Endothelial cell of umbilical vein (primary cell): ENCODE measurements at regions not wholly inside any gene's neighbourhood (a gene's known extent, or its start where the extent isn't known, plus 50 kb on each side); places are given as distances from the start of the nearest gene placed in this dataset.

ENCODE experiments used
- BruUV-seq: library from RNA; stranded (reverse); fragments of 400-500 nt; replicated peaks from 2 replicates; lab custom pipeline; 2021; lab: Mats Ljungman, UMichigan
- CTCF ChIA-PET: fragments of 300-600, 350-600 bp; sonication (Branson Sonifier 250); formaldehyde crosslinking; loops from one replicate; lab custom pipeline; 2021; ENCODE audit warnings: antibody characterized with exemption, inconsistent platforms; lab: Charles Lee
- POLR2A ChIA-PET: fragments of 300-600, 350-600 bp; sonication (Branson Sonifier 250); formaldehyde crosslinking; loops from one replicate; lab custom pipeline; 2021; ENCODE audit warnings: antibody characterized with exemption, inconsistent platforms; lab: Charles Lee
- DNase-seq: peaks from one replicate; pipeline ENCODE4 v3.0.0-alpha.2; 2011; ENCODE audit warnings: low read depth, low spot score
- FAIRE-seq: peaks from 2 replicates; lab custom pipeline; 2011; peaks lifted over from hg19 to GRCh38; lab: Jason Lieb, UNC
- H2AFZ ChIP-seq: 2 replicates; pipeline ENCODE4 v1.6.0; 2012; ENCODE audit warnings: low read depth, low read length, control low read depth, inconsistent platforms
- H3K27ac ChIP-seq: 2 replicates; pipeline ENCODE4 v1.5.1; 2011; ENCODE audit warnings: low read depth, mild to moderate bottlenecking, control low read depth, low read length, moderate library complexity; ENCODE audit not compliant: insufficient read depth
- H3K27me3 ChIP-seq, 2 experiments: 2 replicates each; pipeline versions ENCODE4 v1.6.0 to v1.6.1; 2011; ENCODE audit warnings: low read length in 2 of 2, mixed read lengths in 1 of 2; ENCODE audit not compliant: control insufficient read depth in 2 of 2, insufficient read depth in 2 of 2
- H3K36me3 ChIP-seq, 2 experiments: 2 replicates in 1 of 2; 3 replicates in 1 of 2; pipeline ENCODE4 v1.5.1; 2011; ENCODE audit warnings: low read length in 2 of 2, mild to moderate bottlenecking in 1 of 2, moderate library complexity in 1 of 2; ENCODE audit not compliant: control insufficient read depth in 2 of 2, insufficient read depth in 2 of 2; ENCODE audit errors: extremely low read depth in 1 of 2
- H3K4me1 ChIP-seq: 3 replicates; pipeline ENCODE4 v1.5.1; 2011; ENCODE audit warnings: mild to moderate bottlenecking, low read length; ENCODE audit not compliant: control insufficient read depth, insufficient read depth; ENCODE audit errors: extremely low read depth
- H3K4me2 ChIP-seq: 2 replicates; pipeline ENCODE4 v1.6.1; 2011; ENCODE audit warnings: low read length, control low read depth, mixed read lengths; ENCODE audit not compliant: insufficient read depth
- H3K4me3 ChIP-seq, 3 experiments: fragments of 200-600 bp in 1 of 3; sonication (generic), shearing (Covaris generic) in 1 of 3; replicated peaks in 1 of 3; 2 replicates each; pipeline ENCODE4 v1.5.1; 2011 to 2016; ENCODE audit warnings: control low read depth in 3 of 3, low read length in 3 of 3, mild to moderate bottlenecking in 2 of 3, inconsistent platforms in 1 of 3, low read depth in 1 of 3, moderate library complexity in 1 of 3; ENCODE audit not compliant: insufficient read depth in 1 of 3
- H3K79me2 ChIP-seq: 2 replicates; pipeline ENCODE4 v1.6.0; 2012; ENCODE audit warnings: low read length, inconsistent platforms; ENCODE audit not compliant: control insufficient read depth, insufficient read depth
- H3K9ac ChIP-seq: replicated peaks from 2 replicates; pipeline ENCODE3; 2011; ENCODE audit warnings: low read length, control low read depth; ENCODE audit not compliant: insufficient read depth; ENCODE audit errors: extremely low read depth
- H3K9me1 ChIP-seq: replicated peaks from 3 replicates; pipeline ENCODE4 v1.6.0; 2011; ENCODE audit warnings: mild to moderate bottlenecking, low read length; ENCODE audit not compliant: control insufficient read depth, insufficient read depth; ENCODE audit errors: extremely low read depth
- H3K9me3 ChIP-seq: replicated peaks from 2 replicates; pipeline ENCODE4 v1.5.1; 2012; ENCODE audit warnings: low read length, inconsistent platforms; ENCODE audit not compliant: control insufficient read depth, insufficient read depth
- H4K20me1 ChIP-seq: replicated peaks from 2 replicates; pipeline ENCODE3; 2011; ENCODE audit warnings: mild to moderate bottlenecking, low read length; ENCODE audit not compliant: control insufficient read depth, insufficient read depth; ENCODE audit errors: extremely low read depth
- EZH2 ChIP-seq: IDR thresholded peaks from 2 replicates; pipeline ENCODE4 v1.6.1; 2012; ENCODE audit warnings: borderline replicate concordance, low read depth, mild to moderate bottlenecking, moderate library complexity, low read length, inconsistent platforms; ENCODE audit not compliant: severe bottlenecking
- FOS ChIP-seq: IDR thresholded peaks from 2 replicates; pipeline ENCODE4 v1.6.1; 2011; ENCODE audit warnings: mild to moderate bottlenecking, low read length, moderate library complexity, borderline replicate concordance; ENCODE audit not compliant: insufficient read depth
- GATA2 ChIP-seq: IDR thresholded peaks from 2 replicates; pipeline ENCODE4 v1.7.0; 2011; ENCODE audit warnings: low read depth, mild to moderate bottlenecking, moderate library complexity, mixed read lengths, low read length; ENCODE audit not compliant: insufficient read length, insufficient read depth
- JUN ChIP-seq: IDR thresholded peaks from 2 replicates; pipeline ENCODE4 v1.6.1; 2011; ENCODE audit warnings: borderline replicate concordance, low read depth; ENCODE audit not compliant: insufficient read length, insufficient read depth
- MYC ChIP-seq: IDR thresholded peaks from one replicate; pipeline ENCODE4 v1.6.1; 2011; ENCODE audit warnings: mild to moderate bottlenecking, low read depth, low read length
- POLR2A ChIP-seq: IDR thresholded peaks from 2 replicates; pipeline ENCODE4 v1.6.1; 2012; ENCODE audit warnings: low read depth, mild to moderate bottlenecking, control low read depth, low read length
- POLR2AphosphoS5 ChIP-seq: IDR thresholded peaks from 2 replicates; pipeline ENCODE4 v1.6.1; 2012; ENCODE audit warnings: low read depth, mild to moderate bottlenecking, control low read depth, low read length, moderate library complexity; ENCODE audit not compliant: insufficient read depth
- dilution Hi-C: fragments of 300-500 bp; cut with MboI; formaldehyde crosslinking; loops from one replicate; pipeline ENCODE4 v1.15.0; 2019; ENCODE audit warnings: low sequenced_read_pairs; ENCODE audit not compliant: extremely low pct_ligation_motif_present
- intact Hi-C: fragments of 100-400 bp; cut with micrococcal nuclease; formaldehyde crosslinking; loops from one replicate; pipeline ENCODE4 v1.10.0; 2022
- TF ChIP-seq, protein P1 (sequence below), 2 donors: IDR thresholded peaks; 1 replicate in 1 of 2; 2 replicates in 1 of 2; pipeline ENCODE4 v1.5.1; 2011; ENCODE audit warnings: low read length in 2 of 2, mild to moderate bottlenecking in 2 of 2, moderate library complexity in 2 of 2, control low read depth in 1 of 2, inconsistent platforms in 1 of 2, low read depth in 1 of 2; ENCODE audit not compliant: insufficient read depth in 1 of 2; ENCODE audit errors: extremely low read depth in 1 of 2
- TF ChIP-seq, protein P2 (sequence below): IDR thresholded peaks from 2 replicates; pipeline ENCODE4 v1.6.1; 2011; ENCODE audit not compliant: insufficient read depth, insufficient read length

DNA sequence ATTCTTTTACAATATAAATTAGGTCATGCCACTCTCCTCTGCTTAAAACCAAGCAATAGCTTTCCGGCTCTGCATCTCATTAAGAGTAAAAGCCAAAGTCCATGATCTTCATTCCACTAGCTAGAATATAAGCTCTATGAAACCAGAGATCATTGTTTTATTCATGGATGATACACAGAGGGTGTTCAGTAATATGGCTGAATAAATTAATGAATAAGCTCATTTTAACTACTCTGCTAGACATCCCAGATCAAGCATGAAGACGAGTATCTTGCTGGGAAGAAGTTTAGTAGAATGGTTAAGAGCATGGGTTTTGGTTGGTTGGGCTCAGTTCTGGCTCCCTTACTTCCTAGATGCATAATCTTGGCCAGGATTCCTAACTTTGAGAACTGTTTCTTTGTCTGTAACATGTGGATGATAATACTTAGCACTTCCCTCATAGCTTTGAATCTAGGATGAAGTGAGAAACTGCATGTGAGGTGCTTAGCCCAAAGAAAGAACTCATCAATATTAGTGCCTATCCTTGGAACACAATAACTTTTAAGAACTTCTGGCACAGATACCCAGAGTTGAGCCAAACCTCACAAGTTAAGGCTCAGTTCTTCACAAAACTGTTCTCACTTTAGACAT, 106.8 kb downstream of the MSX2 start:
- intact Hi-C loops (no loop called here), dilution Hi-C loops (no loop called here)
- H3K79me2 ChIP-seq = no peaks in the 10 kb centered on the region
- H3K9me1 ChIP-seq = no peaks in the 10 kb centered on the region
- no peak overlapping the region for H3K4me3 ChIP-seq
- no peak for DNase-seq
- TF ChIP-seq POLR2A (no peak), POLR2AphosphoS5 (no peak), MYC (no peak), FOS (no peak), JUN (no peak), GATA2 (no peak), EZH2 (no peak)
- TF ChIP-seq, protein P1, sequence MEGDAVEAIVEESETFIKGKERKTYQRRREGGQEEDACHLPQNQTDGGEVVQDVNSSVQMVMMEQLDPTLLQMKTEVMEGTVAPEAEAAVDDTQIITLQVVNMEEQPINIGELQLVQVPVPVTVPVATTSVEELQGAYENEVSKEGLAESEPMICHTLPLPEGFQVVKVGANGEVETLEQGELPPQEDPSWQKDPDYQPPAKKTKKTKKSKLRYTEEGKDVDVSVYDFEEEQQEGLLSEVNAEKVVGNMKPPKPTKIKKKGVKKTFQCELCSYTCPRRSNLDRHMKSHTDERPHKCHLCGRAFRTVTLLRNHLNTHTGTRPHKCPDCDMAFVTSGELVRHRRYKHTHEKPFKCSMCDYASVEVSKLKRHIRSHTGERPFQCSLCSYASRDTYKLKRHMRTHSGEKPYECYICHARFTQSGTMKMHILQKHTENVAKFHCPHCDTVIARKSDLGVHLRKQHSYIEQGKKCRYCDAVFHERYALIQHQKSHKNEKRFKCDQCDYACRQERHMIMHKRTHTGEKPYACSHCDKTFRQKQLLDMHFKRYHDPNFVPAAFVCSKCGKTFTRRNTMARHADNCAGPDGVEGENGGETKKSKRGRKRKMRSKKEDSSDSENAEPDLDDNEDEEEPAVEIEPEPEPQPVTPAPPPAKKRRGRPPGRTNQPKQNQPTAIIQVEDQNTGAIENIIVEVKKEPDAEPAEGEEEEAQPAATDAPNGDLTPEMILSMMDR (IDR thresholded peaks at IDR 0.05; ENCODE audit: extremely low read depth in 1 of 2, insufficient read depth in 1 of 2, low read depth in 1 of 2, low read length in 2 of 2) = no peak
- TF ChIP-seq, protein P2, sequence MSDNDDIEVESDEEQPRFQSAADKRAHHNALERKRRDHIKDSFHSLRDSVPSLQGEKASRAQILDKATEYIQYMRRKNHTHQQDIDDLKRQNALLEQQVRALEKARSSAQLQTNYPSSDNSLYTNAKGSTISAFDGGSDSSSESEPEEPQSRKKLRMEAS = no peak
- H3K4me2 ChIP-seq = no peak overlapping the region
- no peaks in the 10 kb centered on the region for H3K27me3 ChIP-seq
- no TSS peak for BruUV-seq
- ChIA-PET CTCF (no interaction called here), POLR2A (no interaction called here)
- no peaks in the 10 kb centered on the region for H3K9me3 ChIP-seq
- no peak overlapping the region for H3K9ac ChIP-seq
- no peaks in the 10 kb centered on the region for H3K4me1 ChIP-seq
- no peak overlapping the region for H2AFZ ChIP-seq
- H4K20me1 ChIP-seq = no peaks in the 10 kb centered on the region
- H3K36me3 ChIP-seq = no peaks in the 10 kb centered on the region
- no peak overlapping the region for H3K27ac ChIP-seq
- no peak for FAIRE-seq
